ENCODE measurements at regions not wholly inside any gene's neighbourhood (a gene's known extent, or its start where the extent isn't known, plus 50 kb on each side); places are given as distances from the start of the nearest gene placed in this dataset.

DNA sequence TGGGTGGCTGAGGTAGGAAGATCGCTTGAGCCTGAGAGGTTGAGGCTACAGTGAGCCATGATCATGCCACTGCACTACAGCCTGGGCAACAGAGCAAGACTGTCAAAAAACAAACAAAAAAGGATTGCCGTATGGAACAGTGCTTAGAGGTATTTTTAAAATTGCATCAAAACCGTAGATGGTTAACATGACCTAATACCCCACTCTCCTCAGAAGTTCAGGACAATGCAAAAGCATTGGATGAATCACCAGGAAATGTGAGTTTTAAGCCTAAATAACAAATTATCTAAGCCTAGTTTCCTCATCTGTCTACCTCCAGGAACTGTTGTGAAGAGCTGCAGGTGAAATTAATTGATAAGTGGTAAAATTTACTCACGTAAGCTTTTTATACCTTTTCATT lies 123.8 kb upstream of the ID4 start:
- TF ChIP-seq CTCF (IDR thresholded peaks at IDR 0.05; ENCODE audit: extremely low read depth in 1 of 2, insufficient read depth in 1 of 2, low read depth in 1 of 2, low read length in 2 of 2) (no peak), POLR2AphosphoS5 (IDR thresholded peaks at IDR 0.05; ENCODE audit: insufficient read depth, low read depth, low read length) (no peak), POLR2A (IDR thresholded peaks at IDR 0.05; ENCODE audit: low read depth, low read length) (no peak), MAX (IDR thresholded peaks at IDR 0.05; ENCODE audit: insufficient read depth, insufficient read length) (no peak), EZH2 (IDR thresholded peaks at IDR 0.05; ENCODE audit: borderline replicate concordance, low read depth, low read length, severe bottlenecking) (no peak), FOS (IDR thresholded peaks at IDR 0.05; ENCODE audit: borderline replicate concordance, insufficient read depth, low read length) (no peak), MYC (IDR thresholded peaks at IDR 0.05; ENCODE audit: low read depth, low read length) (no peak), JUN (IDR thresholded peaks at IDR 0.05; ENCODE audit: borderline replicate concordance, insufficient read depth, insufficient read length, low read depth) (no peak), GATA2 (IDR thresholded peaks at IDR 0.05; ENCODE audit: insufficient read depth, insufficient read length, low read depth, low read length) (no peak)

Measured in endothelial cell of umbilical vein (primary cell).